Activated T-cell treated with anti-CD3 and anti-CD28 coated beads, Interleukin-2, amount 50 U/mL, for 24 hours (primary cell): ENCODE measurements at regions not wholly inside any gene's neighbourhood (a gene's known extent, or its start where the extent isn't known, plus 50 kb on each side); places are given as distances from the start of the nearest gene placed in this dataset.

ENCODE experiments used
- DNase-seq: peaks from one replicate; pipeline ENCODE4 v3.0.0-alpha.2; 2020
- H3K27ac Mint-ChIP-seq: 2 replicates; pipeline ENCODE4 v1.8.0; 2020; ENCODE audit warnings: mild to moderate bottlenecking, mixed read lengths
- H3K27me3 Mint-ChIP-seq: 2 replicates; pipeline ENCODE4 v1.8.0; 2020; ENCODE audit warnings: mixed read lengths
- H3K36me3 Mint-ChIP-seq: 2 replicates; pipeline ENCODE4 v1.8.0; 2020; ENCODE audit warnings: low read depth, mixed read lengths
- H3K4me1 Mint-ChIP-seq: 2 replicates; pipeline ENCODE4 v1.8.0; 2020; ENCODE audit warnings: low read depth, mixed read lengths
- H3K4me3 Mint-ChIP-seq: 2 replicates; pipeline ENCODE4 v1.8.0; 2020; ENCODE audit warnings: mild to moderate bottlenecking, moderate library complexity, mixed read lengths
- H3K9me3 Mint-ChIP-seq: 2 replicates; pipeline ENCODE4 v1.8.0; 2020; ENCODE audit warnings: mixed read lengths

- Mint-ChIP-seq H3K27me3 (no peaks in the 10 kb centered on the region), H3K9me3 (peaks cover 5% of the 10 kb centered on the region), H3K27ac (no peak overlapping the region), H3K4me1 (no peaks in the 10 kb centered on the region), H3K36me3 (no peaks in the 10 kb centered on the region), H3K4me3 (no peak overlapping the region)
- no peak for DNase-seq
Observed at GRCh38 chr1:93783876-93784275, 95.1 kb downstream of the DNTTIP2 start.

DNA sequence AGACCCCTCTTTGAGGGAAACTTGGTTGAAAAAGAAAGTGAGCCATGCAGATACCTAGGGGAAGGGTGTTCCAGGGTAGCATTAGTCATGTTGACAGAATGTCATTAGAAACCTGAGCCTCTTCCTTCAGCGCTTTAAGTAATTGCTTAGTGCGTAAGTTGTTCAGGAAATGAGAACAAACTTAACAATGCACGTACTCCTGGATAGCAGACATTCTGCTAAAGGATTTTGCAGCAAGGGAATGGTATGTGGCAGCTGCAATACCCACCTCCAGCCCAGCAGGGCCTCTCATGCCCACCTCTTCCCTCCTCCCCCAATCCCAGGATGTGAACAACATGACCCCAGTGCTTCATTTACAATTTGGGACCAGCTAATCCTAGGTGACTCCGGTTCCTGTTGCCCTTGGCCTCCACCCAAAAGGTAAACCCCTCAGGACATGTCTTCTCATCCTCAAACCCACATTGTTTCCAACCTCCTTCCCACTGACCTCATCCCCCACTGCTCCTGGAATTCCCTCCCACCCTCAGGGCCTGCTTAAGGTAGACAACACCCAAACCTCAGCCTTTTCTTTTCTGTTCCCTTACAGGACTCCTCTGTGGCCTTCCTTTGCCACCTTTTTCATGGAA, 98.0 kb upstream of the BCAR3 start:
- DNase-seq: no peak
- peaks cover 6% of the 10 kb centered on the region for H3K27me3 Mint-ChIP-seq
- H3K27ac Mint-ChIP-seq: no peak overlapping the region
- no peak overlapping the region for H3K4me3 Mint-ChIP-seq
- H3K36me3 Mint-ChIP-seq: no peaks in the 10 kb centered on the region
- H3K4me1 Mint-ChIP-seq: no peaks in the 10 kb centered on the region
- no peaks in the 10 kb centered on the region for H3K9me3 Mint-ChIP-seq

- Mint-ChIP-seq H3K36me3 (no peaks in the 10 kb centered on the region), H3K4me1 (no peaks in the 10 kb centered on the region), H3K27me3 (peaks cover 6% of the 10 kb centered on the region), H3K4me3 (no peak overlapping the region), H3K27ac (no peak overlapping the region), H3K9me3 (no peaks in the 10 kb centered on the region)
- no peak for DNase-seq
Observed at GRCh38 chr1:93778457-93778856, 96.8 kb upstream of the BCAR3 start.

DNA sequence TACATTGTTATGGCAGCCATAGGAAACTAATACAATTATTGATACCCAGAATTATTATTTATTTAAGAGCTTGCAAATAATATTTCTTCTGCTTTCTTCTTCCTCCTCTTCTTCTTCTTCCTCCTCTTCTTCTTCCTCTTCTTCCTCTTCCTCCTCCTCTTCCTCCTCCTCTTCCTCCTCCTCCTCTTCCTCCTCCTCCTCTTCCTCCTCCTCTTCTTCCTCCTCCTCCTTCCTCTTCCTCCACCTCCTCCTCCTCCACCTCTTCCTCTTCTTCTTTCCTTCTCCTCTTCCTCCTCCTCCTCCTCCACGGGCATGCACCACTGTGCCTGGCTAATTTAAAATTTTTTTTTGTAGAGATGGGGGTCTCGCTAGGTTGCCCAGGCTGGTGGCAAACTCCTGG, 95.6 kb upstream of the BCAR3 start:
- no peak for DNase-seq
- no peak overlapping the region for H3K4me3 Mint-ChIP-seq
- H3K4me1 Mint-ChIP-seq: no peaks in the 10 kb centered on the region
- no peak overlapping the region for H3K27ac Mint-ChIP-seq
- H3K36me3 Mint-ChIP-seq: no peaks in the 10 kb centered on the region
- H3K9me3 Mint-ChIP-seq: no peaks in the 10 kb centered on the region
- H3K27me3 Mint-ChIP-seq: peaks cover 6% of the 10 kb centered on the region

- H3K9me3 Mint-ChIP-seq: no peaks in the 10 kb centered on the region
- no peaks in the 10 kb centered on the region for H3K36me3 Mint-ChIP-seq
- H3K27ac Mint-ChIP-seq: no peak overlapping the region
- no peak overlapping the region for H3K4me3 Mint-ChIP-seq
- DNase-seq: no peak
- H3K4me1 Mint-ChIP-seq: no peaks in the 10 kb centered on the region
- peaks cover 6% of the 10 kb centered on the region for H3K27me3 Mint-ChIP-seq
Observed at GRCh38 chr1:93776728-93777127, 95.1 kb upstream of the BCAR3 start.

DNA sequence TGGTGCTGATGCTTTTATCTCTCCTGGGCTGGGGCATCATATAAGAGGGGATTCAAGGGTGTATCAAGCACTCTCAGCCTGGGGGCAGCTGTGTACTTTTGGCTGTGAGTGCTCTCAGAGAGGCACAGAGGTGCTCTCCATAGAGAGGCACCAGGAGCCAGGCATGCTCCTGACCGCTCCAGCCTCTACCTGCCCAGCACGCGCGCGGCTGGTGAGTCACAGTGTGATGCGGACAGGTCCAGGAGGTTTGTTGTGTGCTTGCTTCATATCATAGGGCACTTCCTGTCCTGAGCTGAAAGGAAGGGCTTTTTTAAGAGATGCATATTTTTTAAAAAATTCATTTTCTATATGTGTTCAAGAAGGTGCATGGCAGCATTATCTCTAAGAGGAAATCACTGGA, 93.6 kb upstream of the BCAR3 start:
- Mint-ChIP-seq H3K4me3 (no peak overlapping the region), H3K27me3 (peaks cover 6% of the 10 kb centered on the region), H3K27ac (no peak overlapping the region), H3K9me3 (no peaks in the 10 kb centered on the region), H3K36me3 (no peaks in the 10 kb centered on the region), H3K4me1 (no peaks in the 10 kb centered on the region)
- no peak for DNase-seq

DNA sequence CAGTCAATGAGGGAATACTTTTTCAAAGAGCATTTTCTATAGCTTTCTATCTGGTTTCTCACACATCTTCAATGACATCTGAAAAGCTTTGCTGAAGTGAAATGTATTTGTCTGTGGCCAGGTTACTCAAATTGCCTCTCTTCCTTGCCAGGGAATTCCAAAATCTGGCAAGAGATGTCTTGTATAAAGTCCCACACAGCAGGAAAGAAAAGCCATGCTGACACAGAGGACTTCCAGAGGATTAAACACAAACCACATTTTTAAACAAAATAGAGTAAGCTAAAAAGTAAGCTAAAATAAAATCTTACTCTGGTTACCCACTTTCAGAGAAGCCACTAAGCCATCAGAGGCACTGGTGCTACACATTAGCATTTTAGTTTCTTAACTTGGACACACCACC, 93.1 kb upstream of the BCAR3 start:
- H3K4me1 Mint-ChIP-seq: no peaks in the 10 kb centered on the region
- H3K27me3 Mint-ChIP-seq: peaks cover 6% of the 10 kb centered on the region
- H3K4me3 Mint-ChIP-seq: no peak overlapping the region
- no peak for DNase-seq
- H3K27ac Mint-ChIP-seq: no peak overlapping the region
- H3K36me3 Mint-ChIP-seq: no peaks in the 10 kb centered on the region
- H3K9me3 Mint-ChIP-seq: no peaks in the 10 kb centered on the region

GRCh38 chr1:93773049-93773838, 91.6 kb upstream of the BCAR3 start:
- no peak overlapping the region for H3K27ac Mint-ChIP-seq
- H3K9me3 Mint-ChIP-seq: no peaks in the 10 kb centered on the region
- peaks cover 2% of the 10 kb centered on the region for H3K4me1 Mint-ChIP-seq
- no peak overlapping the region for H3K4me3 Mint-ChIP-seq
- DNase-seq: no peak
- no peaks in the 10 kb centered on the region for H3K36me3 Mint-ChIP-seq
- peaks cover 6% of the 10 kb centered on the region for H3K27me3 Mint-ChIP-seq

DNA sequence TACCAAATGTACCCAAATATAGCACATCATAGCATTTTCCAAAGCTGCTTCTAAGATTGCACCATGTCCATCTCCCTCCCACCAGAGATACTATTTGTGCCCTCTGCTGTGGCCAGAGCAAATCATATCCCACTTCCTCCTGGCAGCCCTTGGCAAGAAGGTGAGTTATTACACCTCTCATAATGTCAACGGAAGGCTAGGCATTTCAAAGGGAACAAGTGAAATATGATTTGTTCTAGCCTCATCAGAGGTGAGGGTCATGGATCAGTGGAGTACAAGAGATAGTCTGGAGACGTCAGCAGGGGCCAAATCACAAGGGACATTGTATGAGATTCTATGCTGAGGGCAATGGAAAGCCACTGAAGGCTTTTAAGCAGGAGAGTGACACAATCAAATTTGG, 90.2 kb upstream of the BCAR3 start:
- Mint-ChIP-seq H3K27me3 (no peaks in the 10 kb centered on the region), H3K4me3 (no peak overlapping the region), H3K4me1 (peaks cover 12% of the 10 kb centered on the region), H3K36me3 (no peaks in the 10 kb centered on the region), H3K9me3 (no peaks in the 10 kb centered on the region), H3K27ac (no peak overlapping the region)
- no peak for DNase-seq

DNA sequence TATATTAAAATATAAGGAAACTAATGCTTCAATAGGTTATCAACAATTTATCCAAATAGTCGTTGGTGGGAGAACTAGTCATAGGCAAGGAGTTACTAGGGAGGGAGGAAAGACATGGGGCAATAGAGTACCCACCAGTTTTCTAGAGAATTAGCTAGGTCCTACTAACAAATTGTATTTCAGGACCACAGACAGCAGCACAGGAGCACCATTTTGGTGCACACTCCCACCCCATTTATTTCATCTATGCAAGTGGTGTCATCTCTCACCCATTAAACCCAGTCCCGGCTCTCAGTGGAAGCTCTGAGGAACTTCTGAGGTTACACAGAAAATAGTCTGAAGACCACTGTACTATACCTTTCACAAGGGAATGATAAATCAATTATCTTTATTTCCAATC, 89.0 kb upstream of the BCAR3 start:
- H3K9me3 Mint-ChIP-seq: no peaks in the 10 kb centered on the region
- H3K4me1 Mint-ChIP-seq: peaks cover 16% of the 10 kb centered on the region
- no peak overlapping the region for H3K4me3 Mint-ChIP-seq
- no peaks in the 10 kb centered on the region for H3K36me3 Mint-ChIP-seq
- H3K27ac Mint-ChIP-seq: no peak overlapping the region
- DNase-seq: no peak
- H3K27me3 Mint-ChIP-seq: no peaks in the 10 kb centered on the region

GRCh38 chr1:93769777-93770176, 88.1 kb upstream of the BCAR3 start:
- H3K9me3 Mint-ChIP-seq: no peaks in the 10 kb centered on the region
- no peak overlapping the region for H3K4me3 Mint-ChIP-seq
- H3K36me3 Mint-ChIP-seq: no peaks in the 10 kb centered on the region
- peaks cover 16% of the 10 kb centered on the region for H3K4me1 Mint-ChIP-seq
- H3K27ac Mint-ChIP-seq: no peak overlapping the region
- no peaks in the 10 kb centered on the region for H3K27me3 Mint-ChIP-seq
- no peak for DNase-seq

DNA sequence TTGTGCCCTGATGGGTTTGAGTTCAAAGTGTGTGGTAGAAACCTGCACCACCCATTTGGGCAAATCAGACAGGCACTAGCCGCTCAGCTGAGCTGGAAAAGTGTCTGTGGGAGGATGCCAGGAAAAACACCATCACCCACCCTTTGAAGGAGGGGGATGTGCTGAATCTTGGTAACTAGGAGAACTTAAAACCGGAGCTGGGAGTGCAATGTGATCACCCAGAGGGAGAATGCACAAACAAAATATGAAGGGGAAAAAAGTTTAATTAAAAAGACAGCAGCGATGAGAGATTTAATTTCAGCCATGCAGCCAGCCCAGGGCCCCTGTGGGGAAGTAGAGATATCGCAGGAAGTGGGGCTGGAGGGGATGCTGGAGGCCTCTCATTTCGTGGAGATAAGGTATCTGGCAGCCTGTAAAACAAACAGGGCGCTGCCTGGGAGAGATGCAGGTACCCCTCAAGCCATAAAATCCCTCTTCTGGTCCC, 86.8 kb upstream of the BCAR3 start:
- Mint-ChIP-seq H3K36me3 (no peaks in the 10 kb centered on the region), H3K27ac (no peak overlapping the region), H3K4me1 (peaks cover 18% of the 10 kb centered on the region), H3K27me3 (no peaks in the 10 kb centered on the region), H3K4me3 (no peak overlapping the region), H3K9me3 (no peaks in the 10 kb centered on the region)
- DNase-seq: no peak

DNA sequence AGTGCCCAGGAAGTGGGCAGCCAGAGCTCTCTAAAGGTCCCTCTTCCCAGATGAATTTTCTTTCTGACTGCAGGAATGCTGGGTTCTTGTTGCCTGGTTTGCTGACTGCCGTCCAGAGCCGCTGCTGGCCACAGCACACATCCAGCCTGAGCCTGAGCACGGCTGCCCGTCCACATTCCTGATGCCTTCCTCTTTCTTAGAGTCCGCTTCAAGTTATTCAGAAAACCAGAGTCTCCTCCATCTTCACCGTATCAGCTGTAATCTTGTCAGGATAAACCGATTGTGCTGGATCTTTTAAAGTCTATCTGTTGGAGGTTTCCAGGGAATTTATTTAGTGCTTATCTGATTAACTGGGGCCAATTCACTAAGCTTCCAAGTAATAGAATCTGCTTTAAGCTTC, 84.8 kb upstream of the BCAR3 start:
- H3K4me1 Mint-ChIP-seq: peaks cover 18% of the 10 kb centered on the region
- no peaks in the 10 kb centered on the region for H3K27me3 Mint-ChIP-seq
- no peak for DNase-seq
- H3K36me3 Mint-ChIP-seq: no peaks in the 10 kb centered on the region
- no peak overlapping the region for H3K27ac Mint-ChIP-seq
- no peak overlapping the region for H3K4me3 Mint-ChIP-seq
- H3K9me3 Mint-ChIP-seq: no peaks in the 10 kb centered on the region

- no peaks in the 10 kb centered on the region for H3K9me3 Mint-ChIP-seq
- H3K4me3 Mint-ChIP-seq: no peak overlapping the region
- H3K36me3 Mint-ChIP-seq: no peaks in the 10 kb centered on the region
- DNase-seq: no peak
- peaks cover 18% of the 10 kb centered on the region for H3K4me1 Mint-ChIP-seq
- no peaks in the 10 kb centered on the region for H3K27me3 Mint-ChIP-seq
- no peak overlapping the region for H3K27ac Mint-ChIP-seq
Observed at GRCh38 chr1:93765099-93765498, 83.5 kb upstream of the BCAR3 start.

DNA sequence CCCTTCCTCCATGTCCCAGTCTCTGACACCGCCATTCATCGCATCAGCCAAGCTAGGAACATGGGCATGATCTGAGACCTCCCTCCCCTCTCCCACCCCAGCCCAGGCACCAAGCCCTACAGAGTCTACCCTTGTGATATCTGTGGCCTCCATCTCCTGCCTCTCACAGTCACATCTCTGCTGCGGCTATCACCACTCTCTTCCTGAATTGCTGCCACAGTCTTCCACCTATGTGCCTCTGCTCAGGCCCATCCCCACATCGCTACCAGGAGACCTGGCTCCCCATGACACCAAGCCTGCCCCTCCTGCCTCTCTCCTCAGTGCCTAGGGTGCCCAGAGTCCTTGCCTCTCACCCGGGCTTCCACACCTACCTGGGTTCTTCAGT, 82.7 kb upstream of the BCAR3 start:
- no peak for DNase-seq
- Mint-ChIP-seq H3K4me1 (peaks cover 19% of the 10 kb centered on the region), H3K9me3 (no peaks in the 10 kb centered on the region), H3K4me3 (no peak overlapping the region), H3K27me3 (no peaks in the 10 kb centered on the region), H3K27ac (no peak overlapping the region), H3K36me3 (no peaks in the 10 kb centered on the region)
